H9 (cell line): ENCODE measurements at regions not wholly inside any gene's neighbourhood (a gene's known extent, or its start where the extent isn't known, plus 50 kb on each side); places are given as distances from the start of the nearest gene placed in this dataset.
A peak's percentile ranks its signal among the peaks of the same experiment; 100 is the strongest.

Experiments
- DNase-seq: peaks from one replicate; pipeline ENCODE4 v3.0.0-alpha.2; 2017
- H2AFZ ChIP-seq: one replicate; pipeline ENCODE4 v1.6.1; 2013; ENCODE audit warnings: mild to moderate bottlenecking, low read length, control low read depth, moderate library complexity
- H2AK5ac ChIP-seq: 2 replicates; pipeline ENCODE4 v1.6.1; 2013; ENCODE audit warnings: low read length, control low read depth, mixed read lengths; ENCODE audit not compliant: insufficient read length
- H2BK120ac ChIP-seq: one replicate; pipeline ENCODE4 v1.6.1; 2013; ENCODE audit warnings: low read depth, mild to moderate bottlenecking, low read length, control low read depth, inconsistent platforms; ENCODE audit not compliant: poor library complexity, severe bottlenecking
- H2BK12ac ChIP-seq: 2 replicates; pipeline ENCODE4 v1.6.1; 2013; ENCODE audit warnings: low read length, control low read depth, mixed read lengths, low read depth; ENCODE audit not compliant: insufficient read length
- H2BK15ac ChIP-seq: 2 replicates; pipeline ENCODE4 v1.6.1; 2013; ENCODE audit warnings: low read depth, low read length, control low read depth
- H2BK20ac ChIP-seq: one replicate; pipeline ENCODE4 v1.6.1; 2013; ENCODE audit warnings: low read depth, mild to moderate bottlenecking, low read length, control low read depth, inconsistent platforms; ENCODE audit not compliant: poor library complexity, severe bottlenecking
- H2BK5ac ChIP-seq: 2 replicates; pipeline ENCODE4 v1.6.1; 2013; ENCODE audit warnings: low read length, control low read depth, mixed read lengths; ENCODE audit not compliant: insufficient read length
- H3K14ac ChIP-seq: 2 replicates; pipeline ENCODE4 v1.6.1; 2013; ENCODE audit warnings: low read length, control low read depth; ENCODE audit not compliant: insufficient read depth
- H3K18ac ChIP-seq: 2 replicates; pipeline ENCODE4 v1.6.1; 2013; ENCODE audit warnings: low read depth, mild to moderate bottlenecking, mixed read lengths, low read length, control low read depth; ENCODE audit not compliant: insufficient read length
- H3K23ac ChIP-seq: 2 replicates; pipeline ENCODE4 v1.6.1; 2013; ENCODE audit warnings: low read length, control low read depth, mixed read lengths, low read depth; ENCODE audit not compliant: insufficient read length
- H3K23me2 ChIP-seq: 2 replicates; pipeline ENCODE4 v1.6.1; 2013; ENCODE audit warnings: low read depth, mild to moderate bottlenecking, mixed read lengths, low read length, control low read depth; ENCODE audit not compliant: insufficient read length, poor library complexity, severe bottlenecking
- H3K27ac ChIP-seq: 2 replicates; pipeline ENCODE4 v1.5.1; 2013; ENCODE audit warnings: low read length, control low read depth, mixed read lengths, low read depth; ENCODE audit not compliant: insufficient read length
- H3K27me3 ChIP-seq: 2 replicates; pipeline ENCODE4 v1.6.1; 2013; ENCODE audit warnings: low read length, control low read depth, inconsistent platforms; ENCODE audit not compliant: insufficient read depth
- H3K4ac ChIP-seq: 2 replicates; pipeline ENCODE4 v1.6.1; 2013; ENCODE audit warnings: low read depth, mild to moderate bottlenecking, control low read depth, inconsistent platforms, low read length, moderate library complexity
- H3K4me1 ChIP-seq: 2 replicates; pipeline ENCODE4 v1.6.1; 2013; ENCODE audit warnings: low read length, control low read depth, inconsistent platforms; ENCODE audit not compliant: insufficient read depth
- H3K4me2 ChIP-seq: 2 replicates; pipeline ENCODE4 v1.6.1; 2013; ENCODE audit warnings: low read length, control low read depth, mixed read lengths; ENCODE audit not compliant: insufficient read length, insufficient read depth
- H3K56ac ChIP-seq: 2 replicates; pipeline ENCODE4 v1.6.1; 2013; ENCODE audit warnings: low read depth, mild to moderate bottlenecking, mixed read lengths, low read length, control low read depth; ENCODE audit not compliant: insufficient read length
- H3K79me1 ChIP-seq: 2 replicates; pipeline ENCODE4 v1.6.1; 2013; ENCODE audit warnings: low read depth, mild to moderate bottlenecking, moderate library complexity, low read length, control low read depth, inconsistent platforms; ENCODE audit not compliant: insufficient read depth, poor library complexity, severe bottlenecking
- H3K79me2 ChIP-seq: 2 replicates; pipeline ENCODE4 v1.6.1; 2013; ENCODE audit warnings: low read length, control low read depth, inconsistent platforms; ENCODE audit not compliant: insufficient read depth
- H3K9ac ChIP-seq: 2 replicates; pipeline ENCODE4 v1.6.1; 2013; ENCODE audit warnings: low read length, control low read depth, mixed read lengths; ENCODE audit not compliant: insufficient read length; ENCODE audit errors: extremely low read depth
- H3K9me3 ChIP-seq: one replicate; pipeline ENCODE4 v1.6.1; 2013; ENCODE audit warnings: low read depth, low read length, inconsistent platforms; ENCODE audit not compliant: control insufficient read depth
- H3T11ph ChIP-seq: one replicate; pipeline ENCODE4 v1.6.1; 2013; ENCODE audit warnings: mild to moderate bottlenecking, low read length, control low read depth, inconsistent platforms
- H4K20me1 ChIP-seq: one replicate; pipeline ENCODE4 v1.6.1; 2013; ENCODE audit not compliant: control insufficient read depth, insufficient read length, insufficient read depth
- H4K5ac ChIP-seq: 2 replicates; pipeline ENCODE4 v1.6.1; 2013; ENCODE audit warnings: low read depth, mild to moderate bottlenecking, mixed read lengths, low read length, control low read depth; ENCODE audit not compliant: insufficient read length
- H4K8ac ChIP-seq: replicated peaks from 2 replicates; pipeline ENCODE4 v1.6.1; 2013; ENCODE audit warnings: low read length, control low read depth, mixed read lengths, low read depth; ENCODE audit not compliant: insufficient read length
- H4K91ac ChIP-seq: 2 replicates; pipeline ENCODE4 v1.6.1; 2013; ENCODE audit warnings: low read depth, mild to moderate bottlenecking, moderate library complexity, mixed read lengths, low read length, control low read depth; ENCODE audit not compliant: insufficient read length
- H3K27ac Mint-ChIP-seq, 3 experiments: 2 replicates in 2 of 3; 3 replicates in 1 of 3; pipeline ENCODE4 v1.8.0; 2020 to 2021; ENCODE audit warnings: mixed read lengths in 3 of 3, mild to moderate bottlenecking in 1 of 3, moderate library complexity in 1 of 3
- H3K27me3 Mint-ChIP-seq: 2 replicates; pipeline ENCODE4 v1.8.0; 2021; ENCODE audit warnings: low read depth, mild to moderate bottlenecking, moderate library complexity, mixed read lengths
- H3K36me3 Mint-ChIP-seq, 3 experiments: 2 replicates in 2 of 3; 3 replicates in 1 of 3; pipeline ENCODE4 v1.8.0; 2020 to 2021; ENCODE audit warnings: low read depth in 3 of 3, mixed read lengths in 3 of 3; ENCODE audit not compliant: insufficient read depth in 1 of 3
- H3K4me1 Mint-ChIP-seq, 2 experiments: 2 replicates each; pipeline ENCODE4 v1.8.0; 2020; ENCODE audit warnings: mixed read lengths in 2 of 2
- H3K4me3 Mint-ChIP-seq, 2 experiments: 2 replicates in 1 of 2; 3 replicates in 1 of 2; pipeline ENCODE4 v1.8.0; 2020 to 2021; ENCODE audit warnings: mild to moderate bottlenecking in 2 of 2, mixed read lengths in 2 of 2, moderate library complexity in 1 of 2
- H3K9me3 Mint-ChIP-seq, 2 experiments: 2 replicates in 1 of 2; 3 replicates in 1 of 2; pipeline ENCODE4 v1.8.0; 2020; ENCODE audit warnings: mild to moderate bottlenecking in 2 of 2, mixed read lengths in 2 of 2, moderate library complexity in 1 of 2
- WGBS: extraction: QIAGEN DNeasy Blood & Tissue Kit; methylation state at CpG from one replicate; pipeline ENCODE4 v1.1.7; 2013; ENCODE audit warnings: missing lambda C conversion rate, low lambda C conversion rate, mixed read lengths; ENCODE audit not compliant: insufficient read length; ENCODE audit errors: extremely low coverage; 5-methylcytosine and 5-hydroxymethylcytosine counted together
- TF ChIP-seq, protein P1 (sequence below): fragments of 200-600 bp; sonication (generic); conservative IDR thresholded peaks from 3 replicates; pipeline ENCODE4 v1.8.0; 2021; ENCODE audit warnings: antibody characterized with exemption, mild to moderate bottlenecking

GRCh38 chr6:97822632-97823031, 539.6 kb upstream of the MMS22L start:
- no peaks in the 10 kb centered on the region for H3K27me3 ChIP-seq
- no peak for DNase-seq
- H3K4me1 ChIP-seq, result peaks cover 11% of the 10 kb centered on the region; the same call in 1 of the 2 replicates
- Mint-ChIP-seq H3K27ac (peak overlapping the region in 2 of 3 experiments; percentile 50 to 91; a peak in 3 of 7 replicates), H3K27me3 (no peaks in the 10 kb centered on the region), H3K4me3 (no peak overlapping the region), H3K36me3 (peaks cover 0 to 17% (median 0%) of the 10 kb centered on the region in 3 experiments; a peak in 2 of 7 replicates), H3K9me3 (no peaks in the 10 kb centered on the region), H3K4me1 (peaks cover 31 to 51% of the 10 kb centered on the region in 2 experiments)
- no peaks in the 10 kb centered on the region for H3K79me1 ChIP-seq
- H2BK5ac ChIP-seq, result no peak overlapping the region
- no CpG with 5 or more reads among the region's 2 CpGs for WGBS
- H3K14ac ChIP-seq, result no peak overlapping the region
- H2AK5ac ChIP-seq, result no peak overlapping the region
- H3K4ac ChIP-seq, result no peak overlapping the region
- H3K4me2 ChIP-seq, result no peak overlapping the region
- no peak overlapping the region for H3K18ac ChIP-seq
- no peaks in the 10 kb centered on the region for H3K23me2 ChIP-seq
- H3K9ac ChIP-seq, result no peak overlapping the region
- no peak overlapping the region for H2BK20ac ChIP-seq
- H3K79me2 ChIP-seq, result 0 out of 2 replicates have a peak, but pooled peaks cover 1% of the 10 kb centered on the region
- no peak overlapping the region for H3K56ac ChIP-seq
- no peak overlapping the region for H3K23ac ChIP-seq
- H2BK120ac ChIP-seq, result no peak overlapping the region
- no peak overlapping the region for H2AFZ ChIP-seq
- H3K27ac ChIP-seq, result no peak overlapping the region
- no peak overlapping the region for H2BK12ac ChIP-seq
- TF ChIP-seq, protein P1, sequence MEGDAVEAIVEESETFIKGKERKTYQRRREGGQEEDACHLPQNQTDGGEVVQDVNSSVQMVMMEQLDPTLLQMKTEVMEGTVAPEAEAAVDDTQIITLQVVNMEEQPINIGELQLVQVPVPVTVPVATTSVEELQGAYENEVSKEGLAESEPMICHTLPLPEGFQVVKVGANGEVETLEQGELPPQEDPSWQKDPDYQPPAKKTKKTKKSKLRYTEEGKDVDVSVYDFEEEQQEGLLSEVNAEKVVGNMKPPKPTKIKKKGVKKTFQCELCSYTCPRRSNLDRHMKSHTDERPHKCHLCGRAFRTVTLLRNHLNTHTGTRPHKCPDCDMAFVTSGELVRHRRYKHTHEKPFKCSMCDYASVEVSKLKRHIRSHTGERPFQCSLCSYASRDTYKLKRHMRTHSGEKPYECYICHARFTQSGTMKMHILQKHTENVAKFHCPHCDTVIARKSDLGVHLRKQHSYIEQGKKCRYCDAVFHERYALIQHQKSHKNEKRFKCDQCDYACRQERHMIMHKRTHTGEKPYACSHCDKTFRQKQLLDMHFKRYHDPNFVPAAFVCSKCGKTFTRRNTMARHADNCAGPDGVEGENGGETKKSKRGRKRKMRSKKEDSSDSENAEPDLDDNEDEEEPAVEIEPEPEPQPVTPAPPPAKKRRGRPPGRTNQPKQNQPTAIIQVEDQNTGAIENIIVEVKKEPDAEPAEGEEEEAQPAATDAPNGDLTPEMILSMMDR, result no peak
- no peak overlapping the region for H4K8ac ChIP-seq
- no peak overlapping the region for H4K5ac ChIP-seq
- no peaks in the 10 kb centered on the region for H3K9me3 ChIP-seq
- no peak overlapping the region for H4K91ac ChIP-seq
- H3T11ph ChIP-seq, result no peak overlapping the region
- H2BK15ac ChIP-seq, result no peak overlapping the region
- no peaks in the 10 kb centered on the region for H4K20me1 ChIP-seq
